Astrocyte of the cerebellum (primary cell): ENCODE measurements at regions not wholly inside any gene's neighbourhood (a gene's known extent, or its start where the extent isn't known, plus 50 kb on each side); places are given as distances from the start of the nearest gene placed in this dataset.

Experiments used
- DNase-seq: peaks from one replicate; pipeline ENCODE4 v3.0.0-alpha.2; 2011; ENCODE audit warnings: low read depth
- H3K4me3 ChIP-seq: 2 replicates; pipeline ENCODE4 v1.5.1; 2011; ENCODE audit warnings: mild to moderate bottlenecking, low read depth, low read length, moderate library complexity
- in situ Hi-C: cut with HindIII; loops from 2 replicates; pipeline ENCODE4 v1.10.0; 2017; ENCODE audit warnings: low sequenced_read_pairs
- TF ChIP-seq, protein P1 (sequence below): IDR thresholded peaks from 2 replicates; pipeline ENCODE4 v1.5.1; 2012; ENCODE audit warnings: low read length, low read depth, moderate library complexity, mild to moderate bottlenecking; ENCODE audit errors: missing control alignments

DNA sequence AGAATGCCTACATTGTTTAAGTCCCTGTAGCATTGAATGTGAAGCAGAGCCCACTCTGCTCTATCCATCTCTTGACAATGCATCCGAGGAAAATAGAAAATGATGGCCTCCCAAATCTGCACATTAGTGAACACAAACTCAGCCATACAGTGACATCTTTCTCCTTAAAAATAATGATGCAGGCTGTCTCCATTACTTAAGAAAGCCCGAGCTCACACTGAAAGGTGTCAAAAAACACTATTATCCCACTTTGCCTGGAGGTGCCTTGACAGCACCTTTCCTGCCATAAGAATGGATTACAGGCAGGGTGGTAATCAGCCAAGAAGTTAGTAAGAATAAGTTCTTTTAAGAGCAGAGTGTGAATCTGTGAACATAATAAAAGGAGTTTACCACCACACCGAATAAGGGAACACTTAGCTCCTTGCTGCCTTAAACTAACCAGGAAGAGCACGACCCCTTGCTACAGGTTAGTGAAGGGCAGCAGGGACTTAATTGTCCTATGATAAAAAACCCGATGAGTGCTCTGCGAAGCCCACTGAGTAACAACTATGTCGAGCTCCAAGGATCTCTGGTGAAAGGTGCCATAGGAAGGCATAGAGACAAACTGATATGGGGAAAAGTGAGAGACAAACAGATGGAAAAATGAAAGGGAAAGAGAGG is 123.2 kb upstream of the TUSC7 start:
- no peak overlapping the region for H3K4me3 ChIP-seq
- TF ChIP-seq, protein P1, sequence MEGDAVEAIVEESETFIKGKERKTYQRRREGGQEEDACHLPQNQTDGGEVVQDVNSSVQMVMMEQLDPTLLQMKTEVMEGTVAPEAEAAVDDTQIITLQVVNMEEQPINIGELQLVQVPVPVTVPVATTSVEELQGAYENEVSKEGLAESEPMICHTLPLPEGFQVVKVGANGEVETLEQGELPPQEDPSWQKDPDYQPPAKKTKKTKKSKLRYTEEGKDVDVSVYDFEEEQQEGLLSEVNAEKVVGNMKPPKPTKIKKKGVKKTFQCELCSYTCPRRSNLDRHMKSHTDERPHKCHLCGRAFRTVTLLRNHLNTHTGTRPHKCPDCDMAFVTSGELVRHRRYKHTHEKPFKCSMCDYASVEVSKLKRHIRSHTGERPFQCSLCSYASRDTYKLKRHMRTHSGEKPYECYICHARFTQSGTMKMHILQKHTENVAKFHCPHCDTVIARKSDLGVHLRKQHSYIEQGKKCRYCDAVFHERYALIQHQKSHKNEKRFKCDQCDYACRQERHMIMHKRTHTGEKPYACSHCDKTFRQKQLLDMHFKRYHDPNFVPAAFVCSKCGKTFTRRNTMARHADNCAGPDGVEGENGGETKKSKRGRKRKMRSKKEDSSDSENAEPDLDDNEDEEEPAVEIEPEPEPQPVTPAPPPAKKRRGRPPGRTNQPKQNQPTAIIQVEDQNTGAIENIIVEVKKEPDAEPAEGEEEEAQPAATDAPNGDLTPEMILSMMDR: no peak
- in situ Hi-C loops: no loop called here
- no peak for DNase-seq

DNA sequence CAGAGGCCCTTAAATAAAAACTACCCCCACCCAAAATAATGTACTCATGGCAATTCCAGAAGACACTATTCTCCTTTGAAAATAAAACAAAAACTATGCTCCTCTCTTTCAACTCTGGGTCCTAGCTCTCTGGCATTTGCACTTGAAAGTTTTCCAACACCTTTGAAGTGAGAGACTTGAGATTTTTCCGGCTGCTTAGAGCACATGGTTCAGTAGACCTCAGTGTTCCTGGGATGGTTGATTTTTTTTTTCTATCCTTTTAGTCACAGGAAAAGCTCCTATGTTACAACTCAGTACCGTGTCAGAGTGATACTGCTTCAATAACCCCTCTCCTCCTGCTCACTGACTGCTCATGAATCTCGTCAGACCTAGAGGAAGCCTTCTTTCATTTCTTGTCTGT is 118.3 kb upstream of the TUSC7 start:
- in situ Hi-C loops: no loop called here
- TF ChIP-seq, protein P1: no peak
- no peak overlapping the region for H3K4me3 ChIP-seq
- no peak for DNase-seq

DNA sequence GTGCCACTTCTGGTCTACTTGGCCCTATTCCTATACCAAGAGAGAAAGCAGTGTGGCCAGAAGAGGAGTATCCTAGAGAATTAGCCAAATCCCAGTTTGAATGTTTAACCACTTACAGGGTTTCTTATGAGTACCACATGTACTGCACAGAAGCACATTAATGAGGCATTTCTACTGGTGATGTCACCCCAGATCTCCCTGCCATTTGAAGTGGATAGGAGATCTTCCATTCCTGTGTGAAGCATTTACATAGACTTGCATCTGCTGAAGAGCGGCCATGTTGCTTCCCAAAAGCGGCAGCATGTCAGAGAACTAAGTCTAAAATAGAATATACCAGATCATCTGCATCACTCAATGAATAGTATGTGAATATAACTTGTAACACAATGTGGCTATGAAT is 108.4 kb upstream of the TUSC7 start:
- in situ Hi-C loops: no loop called here
- H3K4me3 ChIP-seq: no peak overlapping the region
- TF ChIP-seq, protein P1: no peak
- no peak for DNase-seq

DNA sequence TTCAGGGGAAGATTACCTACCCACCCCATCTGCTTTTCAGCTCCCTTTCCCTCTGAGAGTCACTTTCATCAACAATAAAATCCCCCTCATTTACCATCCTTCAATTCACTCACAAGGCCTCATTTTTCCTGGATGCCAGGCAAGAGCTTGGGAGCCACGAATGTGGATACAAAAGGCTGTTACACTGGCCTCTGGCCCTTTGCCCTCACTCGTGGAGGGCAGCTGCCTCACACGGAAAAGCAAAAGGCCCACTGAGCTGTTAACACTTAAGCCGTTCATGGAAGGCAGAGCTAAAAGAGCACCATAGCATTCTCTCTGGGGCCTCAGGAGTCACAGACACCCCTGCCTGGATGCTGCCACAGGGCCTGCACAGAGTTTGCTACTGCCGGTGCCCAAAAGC is 102.4 kb upstream of the TUSC7 start:
- TF ChIP-seq, protein P1: no peak
- in situ Hi-C loops: no loop called here
- H3K4me3 ChIP-seq: no peak overlapping the region
- DNase-seq: no peak

DNA sequence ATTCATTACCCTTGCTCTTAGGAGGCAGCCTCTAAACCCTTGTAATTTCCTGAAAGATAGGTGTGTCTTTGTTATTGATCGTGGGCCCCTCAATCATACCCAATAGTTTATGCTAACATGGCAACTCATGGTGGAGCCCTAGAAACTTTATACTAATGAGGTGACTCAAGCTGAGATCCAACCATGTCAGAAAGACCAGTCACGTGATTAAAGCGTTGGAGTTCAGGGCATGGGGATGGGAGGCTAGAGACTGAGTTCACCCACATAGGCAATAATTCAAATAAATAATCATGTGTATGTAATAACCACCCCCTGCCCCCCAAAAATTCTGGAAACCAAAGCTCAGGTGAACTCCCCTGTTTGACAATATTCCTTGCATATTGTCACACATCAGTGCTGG is 99.5 kb upstream of the TUSC7 start:
- no peak overlapping the region for H3K4me3 ChIP-seq
- no peak for DNase-seq
- TF ChIP-seq, protein P1: no peak
- in situ Hi-C loops: no loop called here

DNA sequence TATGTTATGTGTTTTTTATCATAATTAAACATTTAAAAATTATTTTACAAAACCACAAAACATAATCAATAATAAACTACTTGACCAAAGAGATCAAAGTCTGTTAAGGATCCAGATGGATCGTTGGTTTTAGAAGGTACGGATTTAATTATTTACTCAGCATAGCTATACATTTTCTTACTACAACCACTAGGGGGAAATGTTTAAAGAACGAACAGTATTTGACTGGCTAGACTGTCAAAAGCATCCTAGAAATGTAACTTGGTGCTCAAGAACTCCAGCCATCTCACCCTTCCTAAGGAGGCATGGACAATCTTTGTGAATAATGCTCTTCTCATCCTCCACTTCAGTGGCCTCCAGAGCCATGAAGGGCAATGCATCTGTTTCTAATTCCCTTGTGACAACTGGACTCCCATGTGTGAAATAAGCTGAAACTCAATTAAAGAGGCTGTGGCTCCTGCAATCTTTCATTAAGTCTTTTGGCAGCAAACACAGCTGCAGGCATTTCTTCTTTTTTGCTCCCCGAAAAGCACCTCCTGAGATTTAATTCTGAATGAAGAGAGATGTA is 94.7 kb upstream of the TUSC7 start:
- no peak for DNase-seq
- in situ Hi-C loops: no loop called here
- H3K4me3 ChIP-seq: no peak overlapping the region
- TF ChIP-seq, protein P1: peak; percentile 22
